NOMO-1 (cell line): ENCODE measurements at regions not wholly inside any gene's neighbourhood (a gene's known extent, or its start where the extent isn't known, plus 50 kb on each side); places are given as distances from the start of the nearest gene placed in this dataset.

Source experiments
- DNase-seq, 2 experiments: peaks; one replicate each; lab custom pipeline; 2025; ENCODE audit not compliant: unreplicated experiment in 2 of 2; lab: John Stamatoyannopoulos, UW

- peak in 1 of 2 experiments; percentile 44 for DNase-seq
Measured at GRCh38 chr1:54497338-54497737, 50.7 kb upstream of the ACOT11 start.

- DNase-seq, result no peak
Measured at GRCh38 chr1:54495954-54496353, 52.1 kb upstream of the ACOT11 start.

GRCh38 chr1:54493608-54494007 is 54.4 kb upstream of the ACOT11 start:
- DNase-seq, result no peak

- DNase-seq, result no peak
Measured at GRCh38 chr1:54490361-54491248, 57.4 kb upstream of the ACOT11 start.

GRCh38 chr1:54489627-54490250 is 58.3 kb upstream of the ACOT11 start:
- DNase-seq, result no peak

GRCh38 chr1:54488779-54489626 is 59.0 kb upstream of the ACOT11 start:
- DNase-seq, result peak; percentile 57 to 71

- peak; percentile 81 to 86 for DNase-seq
Measured at GRCh38 chr1:54488065-54488750, 59.8 kb upstream of the ACOT11 start.

- no peak for DNase-seq
Measured at GRCh38 chr1:54487571-54488050, 60.4 kb upstream of the ACOT11 start.

GRCh38 chr1:54486907-54487306 is 61.1 kb upstream of the ACOT11 start:
- no peak for DNase-seq

- peak; percentile 65 to 72 for DNase-seq
Measured at GRCh38 chr1:54485416-54485815, 62.6 kb upstream of the ACOT11 start.

- DNase-seq, result no peak
Measured at GRCh38 chr1:54483875-54484437, 64.1 kb upstream of the ACOT11 start.

GRCh38 chr1:54481201-54481884 is 66.7 kb upstream of the ACOT11 start:
- DNase-seq, result peak in 1 of 2 experiments; percentile 7

- DNase-seq, result no peak
Measured at GRCh38 chr1:54480525-54480848, 67.5 kb upstream of the ACOT11 start.

GRCh38 chr1:54479841-54480524 is 68.0 kb upstream of the ACOT11 start:
- no peak for DNase-seq

- no peak for DNase-seq
Measured at GRCh38 chr1:54479251-54479650, 68.8 kb upstream of the ACOT11 start.

- DNase-seq, result no peak
Measured at GRCh38 chr1:54477153-54477561, 70.9 kb upstream of the ACOT11 start.

- DNase-seq, result no peak
Measured at GRCh38 chr1:54476530-54477109, 70.4 kb upstream of the SSBP3 start.

GRCh38 chr1:54475946-54476516 is 69.8 kb upstream of the SSBP3 start:
- DNase-seq, result no peak
